ENCODE measurements at regions not wholly inside any gene's neighbourhood (a gene's known extent, or its start where the extent isn't known, plus 50 kb on each side); places are given as distances from the start of the nearest gene placed in this dataset.
"Not testable (repeated sequence)": the region's sequence is repeated elsewhere in the genome, so short reads cannot be mapped to it uniquely, and the experiment has no call there.

DNA sequence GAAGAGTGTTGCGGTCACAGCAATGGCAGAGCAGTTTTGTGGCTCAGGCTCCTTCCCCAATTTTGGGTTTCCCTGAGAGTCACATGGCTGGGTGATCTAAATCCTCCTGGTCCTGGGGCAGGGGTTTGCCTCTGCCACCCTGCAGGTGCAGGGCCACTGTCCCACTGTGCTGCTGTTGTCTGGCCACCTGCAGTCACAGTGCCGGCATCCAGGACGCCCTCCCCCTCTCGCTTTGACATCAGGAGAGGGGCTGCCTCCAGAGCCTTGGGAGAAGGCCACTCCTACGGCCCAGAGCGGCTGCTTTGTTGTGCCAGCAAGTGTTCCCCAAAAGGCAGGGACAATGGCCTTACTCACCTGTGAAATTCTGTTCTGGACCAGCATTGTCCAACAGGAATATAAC is 449.0 kb downstream of the QKI start:
- H3K4me3 ChIP-seq = no peak overlapping the region
- peak; percentile 70 for DNase-seq (ENCODE audit: extremely low spot score)
- H3K27ac ChIP-seq (replicated peaks in 1 of 4) = no peak overlapping the region
- intact Hi-C loops (cut with DNase I) = no loop called here
- no peaks in the 10 kb centered on the region for H3K9me3 ChIP-seq
- H3K4me1 ChIP-seq = peaks cover 0 to 6% (median 0%) of the 10 kb centered on the region in 4 donors
- H3K27me3 ChIP-seq = peaks cover 0 to 5% (median 0%) of the 10 kb centered on the region in 4 donors
- 75% methylated on average over 6 of the region's 6 CpGs for WGBS
- TF ChIP-seq POLR2A (IDR thresholded peaks at IDR 0.05; ENCODE audit: low read depth) (no peak), EP300 (IDR thresholded peaks at IDR 0.05) (no peak), POLR2AphosphoS5 (IDR thresholded peaks at IDR 0.05) (no peak)
- TF ChIP-seq, protein P1, sequence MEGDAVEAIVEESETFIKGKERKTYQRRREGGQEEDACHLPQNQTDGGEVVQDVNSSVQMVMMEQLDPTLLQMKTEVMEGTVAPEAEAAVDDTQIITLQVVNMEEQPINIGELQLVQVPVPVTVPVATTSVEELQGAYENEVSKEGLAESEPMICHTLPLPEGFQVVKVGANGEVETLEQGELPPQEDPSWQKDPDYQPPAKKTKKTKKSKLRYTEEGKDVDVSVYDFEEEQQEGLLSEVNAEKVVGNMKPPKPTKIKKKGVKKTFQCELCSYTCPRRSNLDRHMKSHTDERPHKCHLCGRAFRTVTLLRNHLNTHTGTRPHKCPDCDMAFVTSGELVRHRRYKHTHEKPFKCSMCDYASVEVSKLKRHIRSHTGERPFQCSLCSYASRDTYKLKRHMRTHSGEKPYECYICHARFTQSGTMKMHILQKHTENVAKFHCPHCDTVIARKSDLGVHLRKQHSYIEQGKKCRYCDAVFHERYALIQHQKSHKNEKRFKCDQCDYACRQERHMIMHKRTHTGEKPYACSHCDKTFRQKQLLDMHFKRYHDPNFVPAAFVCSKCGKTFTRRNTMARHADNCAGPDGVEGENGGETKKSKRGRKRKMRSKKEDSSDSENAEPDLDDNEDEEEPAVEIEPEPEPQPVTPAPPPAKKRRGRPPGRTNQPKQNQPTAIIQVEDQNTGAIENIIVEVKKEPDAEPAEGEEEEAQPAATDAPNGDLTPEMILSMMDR (IDR thresholded peaks at IDR 0.05) = no peak
- H3K36me3 ChIP-seq = no peaks in the 10 kb centered on the region

DNA sequence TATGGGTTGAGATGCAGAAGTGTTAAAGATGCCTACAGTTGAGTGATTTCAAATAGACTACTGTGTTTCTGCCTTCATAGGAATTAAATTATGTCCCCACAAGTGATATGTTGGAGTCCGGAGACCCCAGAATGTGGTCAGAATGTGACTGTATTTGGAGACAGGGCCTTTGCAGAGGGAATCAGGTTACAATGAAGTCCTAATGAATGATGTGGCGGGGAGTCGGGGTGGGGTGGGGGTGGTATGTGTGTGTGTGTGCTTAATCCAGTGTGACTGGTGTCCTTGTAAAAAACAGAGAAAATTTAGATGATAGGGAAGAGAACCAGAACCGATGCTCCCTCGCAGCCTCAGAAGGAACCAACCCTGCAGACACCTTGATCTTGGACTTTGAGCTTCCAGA is 448.2 kb downstream of the QKI start:
- no peaks in the 10 kb centered on the region for H3K36me3 ChIP-seq
- H3K27ac ChIP-seq (replicated peaks in 1 of 4) = no peak overlapping the region
- intact Hi-C loops (cut with DNase I) = no loop called here
- peaks cover 0 to 6% (median 0%) of the 10 kb centered on the region in 4 donors for H3K4me1 ChIP-seq
- peaks cover 0 to 5% (median 0%) of the 10 kb centered on the region in 4 donors for H3K27me3 ChIP-seq
- H3K9me3 ChIP-seq = no peaks in the 10 kb centered on the region
- no peak overlapping the region for H3K4me3 ChIP-seq
- TF ChIP-seq, protein P1 (IDR thresholded peaks at IDR 0.05) = no peak
- TF ChIP-seq POLR2A (IDR thresholded peaks at IDR 0.05; ENCODE audit: low read depth) = no peak
- no peak for TF ChIP-seq POLR2AphosphoS5 (IDR thresholded peaks at IDR 0.05)
- no peak for TF ChIP-seq EP300 (IDR thresholded peaks at IDR 0.05)
- 87% methylated on average over 5 of the region's 5 CpGs for WGBS
- DNase-seq (ENCODE audit: extremely low spot score) = peak; percentile 47

DNA sequence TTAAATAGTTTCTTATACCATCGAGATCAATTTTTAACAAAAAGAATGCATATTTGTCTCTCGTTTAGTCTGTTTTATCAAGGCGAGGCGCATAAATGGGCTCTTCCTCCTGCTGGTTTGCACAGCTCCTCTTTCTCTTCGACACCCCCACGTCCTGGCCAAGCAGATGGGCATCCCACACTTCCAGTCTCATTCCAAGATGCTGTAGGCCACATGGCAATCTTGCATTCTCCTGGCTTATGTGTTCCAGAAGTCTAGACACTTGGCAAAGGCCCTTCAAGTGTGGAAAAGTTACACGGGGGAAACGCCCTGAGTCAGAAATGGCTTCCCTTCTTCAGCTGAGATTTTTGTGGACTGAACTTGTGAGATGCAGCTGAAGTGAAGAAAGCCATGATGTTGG is 447.1 kb downstream of the QKI start:
- WGBS = 87% methylated on average over 8 of the region's 8 CpGs
- Histone ChIP-seq H3K4me3 (no peak overlapping the region), H3K4me1 (peaks cover 0 to 6% (median 0%) of the 10 kb centered on the region in 4 donors), H3K27me3 (peaks cover 0 to 5% (median 0%) of the 10 kb centered on the region in 4 donors), H3K36me3 (no peaks in the 10 kb centered on the region), H3K9me3 (no peaks in the 10 kb centered on the region), H3K27ac (replicated peaks in 1 of 4) (no peak overlapping the region)
- peak; percentile 68 for DNase-seq (ENCODE audit: extremely low spot score)
- TF ChIP-seq POLR2AphosphoS5 (IDR thresholded peaks at IDR 0.05) (no peak), EP300 (IDR thresholded peaks at IDR 0.05) (no peak), POLR2A (IDR thresholded peaks at IDR 0.05; ENCODE audit: low read depth) (no peak)
- TF ChIP-seq, protein P1 (IDR thresholded peaks at IDR 0.05) = no peak
- intact Hi-C loops (cut with DNase I) = no loop called here

DNA sequence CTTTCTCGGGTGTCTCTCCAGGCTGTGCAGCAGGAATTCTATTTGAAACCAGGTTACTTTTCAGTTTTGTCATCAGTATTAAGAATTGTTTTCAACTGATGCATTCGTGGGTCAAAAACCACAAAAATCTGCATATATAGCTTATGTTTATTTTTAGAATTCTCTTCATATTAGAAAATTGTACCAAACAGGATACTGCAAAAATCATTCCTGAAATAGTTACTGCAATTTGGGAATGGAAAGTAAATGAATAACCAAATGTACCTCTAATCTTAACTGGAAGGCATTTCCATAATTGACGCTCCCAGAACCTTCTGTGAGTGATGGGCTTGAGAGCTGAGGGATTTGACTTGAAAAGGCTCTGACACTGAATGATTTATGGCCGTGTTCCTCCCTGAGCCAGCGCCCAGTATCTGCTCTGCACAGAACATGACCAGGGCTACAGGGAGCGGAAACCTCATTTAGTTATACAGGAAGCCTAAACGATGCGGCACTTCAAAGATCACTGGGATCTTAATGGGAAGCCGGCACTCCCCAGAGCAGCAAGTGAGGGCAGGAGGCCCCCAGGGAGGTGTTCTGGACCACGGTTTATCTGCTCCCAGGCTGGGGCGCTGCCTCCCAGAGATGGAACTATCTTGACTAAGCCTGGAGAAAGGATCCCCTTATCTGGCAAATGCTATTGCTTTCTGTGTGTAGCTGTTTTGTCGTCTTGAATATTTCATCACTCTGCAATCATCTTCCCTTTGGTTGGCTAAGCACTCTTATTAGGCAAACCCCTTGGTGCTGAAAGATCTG is 446.0 kb downstream of the QKI start:
- peak overlapping the region in 2 of 4 donors; percentile 23 to 30 for H3K4me3 ChIP-seq
- no peak overlapping the region for H3K27ac ChIP-seq (replicated peaks in 1 of 4)
- peaks cover 0 to 5% (median 0%) of the 10 kb centered on the region in 4 donors for H3K27me3 ChIP-seq
- 23% methylated on average over 12 of the region's 12 CpGs for WGBS
- DNase-seq (ENCODE audit: extremely low spot score) = peak; percentile 89
- H3K4me1 ChIP-seq = peaks cover 0 to 6% (median 0%) of the 10 kb centered on the region in 4 donors
- no peaks in the 10 kb centered on the region for H3K36me3 ChIP-seq
- no peak for TF ChIP-seq POLR2A (IDR thresholded peaks at IDR 0.05; ENCODE audit: low read depth)
- no peaks in the 10 kb centered on the region for H3K9me3 ChIP-seq
- intact Hi-C loops (cut with DNase I) = no loop called here

DNA sequence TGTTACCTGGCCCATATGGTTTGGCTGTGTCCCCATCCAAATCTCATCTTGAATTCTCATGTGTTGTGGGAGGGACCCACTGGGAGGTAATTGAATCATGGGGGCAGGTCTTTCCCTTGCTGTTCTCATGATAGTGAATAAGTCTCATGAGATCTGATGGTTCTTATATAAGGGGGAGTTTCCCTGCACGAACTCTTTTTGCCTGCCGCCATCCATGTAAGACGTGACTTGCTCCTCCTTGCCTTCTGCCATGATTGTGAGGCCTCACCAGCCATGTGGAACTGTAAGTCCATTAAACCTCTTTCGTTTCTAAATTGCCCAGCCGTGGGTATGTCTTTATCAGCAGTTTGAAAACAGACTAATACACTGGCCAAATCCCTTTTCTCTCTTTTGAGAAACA is 444.4 kb downstream of the QKI start:
- intact Hi-C loops (cut with DNase I); H3K4me3 ChIP-seq; H3K9me3 ChIP-seq; H3K27me3 ChIP-seq; H3K4me1 ChIP-seq; H3K36me3 ChIP-seq; DNase-seq (ENCODE audit: extremely low spot score); H3K27ac ChIP-seq (replicated peaks in 1 of 4): not testable (repeated sequence)
- 95% methylated on average over 5 of the region's 5 CpGs for WGBS

All from esophagus muscularis mucosa (tissue), 4 donors.